ENCODE measurements at regions not wholly inside any gene's neighbourhood (a gene's known extent, or its start where the extent isn't known, plus 50 kb on each side); places are given as distances from the start of the nearest gene placed in this dataset.
A peak's percentile ranks its signal among the peaks of the same experiment; 100 is the strongest.

- CTCF ChIA-PET: no interaction called here
- TF ChIP-seq CTCF (IDR thresholded peaks at IDR 0.05; ENCODE audit: insufficient read depth, low read length, missing control alignments): no peak
- no peak overlapping the region for H3K4me3 ChIP-seq (ENCODE audit: low read depth, low read length)
- no peak for DNase-seq (ENCODE audit: low read depth, low spot score)
- POLR2A ChIA-PET: no interaction called here
Observed at GRCh38 chr1:193701759-193702158, 515.3 kb upstream of the B3GALT2 start.

GRCh38 chr1:193700710-193701355 is 514.4 kb upstream of the B3GALT2 start:
- ChIA-PET CTCF (no interaction called here), POLR2A (no interaction called here)
- TF ChIP-seq CTCF (IDR thresholded peaks at IDR 0.05; ENCODE audit: insufficient read depth, low read length, missing control alignments): no peak
- peak; percentile 34 for DNase-seq (ENCODE audit: low read depth, low spot score)
- no peak overlapping the region for H3K4me3 ChIP-seq (ENCODE audit: low read depth, low read length)

GRCh38 chr1:193699261-193699660 is 512.8 kb upstream of the B3GALT2 start:
- ChIA-PET POLR2A (no interaction called here), CTCF (no interaction called here)
- DNase-seq (ENCODE audit: low read depth, low spot score): no peak
- TF ChIP-seq CTCF (IDR thresholded peaks at IDR 0.05; ENCODE audit: insufficient read depth, low read length, missing control alignments): no peak
- H3K4me3 ChIP-seq (ENCODE audit: low read depth, low read length): no peak overlapping the region

GRCh38 chr1:193697776-193698175 is 511.4 kb upstream of the B3GALT2 start:
- ChIA-PET CTCF (no interaction called here), POLR2A (interaction anchor here (0.6 kb wide), 1 partner anchor 565 kb away, joined by 4 read pairs; no protein-coding TSS in a partner anchor)
- no peak overlapping the region for H3K4me3 ChIP-seq (ENCODE audit: low read depth, low read length)
- DNase-seq (ENCODE audit: low read depth, low spot score): no peak
- TF ChIP-seq CTCF (IDR thresholded peaks at IDR 0.05; ENCODE audit: insufficient read depth, low read length, missing control alignments): no peak

- no peak for DNase-seq (ENCODE audit: low read depth, low spot score)
- ChIA-PET CTCF (no interaction called here), POLR2A (interaction anchor here (0.6 kb wide), 1 partner anchor 564 kb away, joined by 4 read pairs; no protein-coding TSS in a partner anchor)
- TF ChIP-seq CTCF (IDR thresholded peaks at IDR 0.05; ENCODE audit: insufficient read depth, low read length, missing control alignments): no peak
- H3K4me3 ChIP-seq (ENCODE audit: low read depth, low read length): no peak overlapping the region
Observed at GRCh38 chr1:193697115-193697762, 510.8 kb upstream of the B3GALT2 start.

GRCh38 chr1:193694741-193695140 is 508.3 kb upstream of the B3GALT2 start:
- no peak for DNase-seq (ENCODE audit: low read depth, low spot score)
- no peak for TF ChIP-seq CTCF (IDR thresholded peaks at IDR 0.05; ENCODE audit: insufficient read depth, low read length, missing control alignments)

More at GRCh38 chr1:193694741-193695140, 508.3 kb upstream of the B3GALT2 start:
- ChIA-PET POLR2A (no interaction called here), CTCF (no interaction called here)
- H3K4me3 ChIP-seq (ENCODE audit: low read depth, low read length): no peak overlapping the region

All from AG04449 (cell line).